T-helper 1 cell (primary cell): ENCODE measurements at regions not wholly inside any gene's neighbourhood (a gene's known extent, or its start where the extent isn't known, plus 50 kb on each side); places are given as distances from the start of the nearest gene placed in this dataset.

Source experiments
- DNase-seq, 5 donors: peaks; one replicate each; pipeline ENCODE4 v3.0.0-alpha.2; 2012 to 2020

DNA sequence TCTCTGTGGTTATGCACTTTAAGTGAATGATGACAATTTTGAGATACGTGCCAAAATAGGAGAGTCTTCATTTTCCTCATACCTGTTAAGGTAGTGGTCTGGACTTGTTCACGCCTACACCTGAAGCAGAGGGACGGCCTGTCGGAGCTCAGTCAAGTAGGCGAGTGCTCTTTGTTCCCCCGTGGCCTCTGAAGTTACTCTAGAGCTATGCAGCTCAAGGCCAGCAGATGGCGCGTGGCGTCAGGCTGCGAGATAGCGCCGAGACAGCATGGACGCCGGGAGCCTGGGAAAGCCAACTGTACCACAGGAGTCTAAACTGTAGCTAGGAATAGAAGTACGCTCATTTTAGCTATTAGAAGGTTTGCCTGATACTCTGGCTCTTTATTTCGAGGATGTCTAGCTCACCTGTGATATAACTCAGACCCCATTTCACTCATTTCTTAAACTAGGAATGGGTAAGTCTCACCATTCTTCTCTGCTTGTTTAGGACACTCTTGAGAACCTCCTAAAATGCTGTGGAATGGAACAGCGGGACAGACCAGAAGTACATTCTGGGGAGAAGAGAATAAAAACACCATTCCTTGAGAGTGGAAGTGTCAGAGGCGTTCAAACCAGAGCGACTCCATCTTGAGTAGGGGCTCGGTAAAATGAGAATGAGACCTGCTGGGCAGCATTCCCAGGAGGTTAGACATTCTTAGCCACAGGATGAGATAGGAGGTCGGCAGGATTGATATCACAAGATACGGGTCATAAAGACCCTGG is 267.4 kb upstream of the HMGA2 start:
- peak in 4 of 5 donors; percentile 13 to 42 (median 27) for DNase-seq

DNA sequence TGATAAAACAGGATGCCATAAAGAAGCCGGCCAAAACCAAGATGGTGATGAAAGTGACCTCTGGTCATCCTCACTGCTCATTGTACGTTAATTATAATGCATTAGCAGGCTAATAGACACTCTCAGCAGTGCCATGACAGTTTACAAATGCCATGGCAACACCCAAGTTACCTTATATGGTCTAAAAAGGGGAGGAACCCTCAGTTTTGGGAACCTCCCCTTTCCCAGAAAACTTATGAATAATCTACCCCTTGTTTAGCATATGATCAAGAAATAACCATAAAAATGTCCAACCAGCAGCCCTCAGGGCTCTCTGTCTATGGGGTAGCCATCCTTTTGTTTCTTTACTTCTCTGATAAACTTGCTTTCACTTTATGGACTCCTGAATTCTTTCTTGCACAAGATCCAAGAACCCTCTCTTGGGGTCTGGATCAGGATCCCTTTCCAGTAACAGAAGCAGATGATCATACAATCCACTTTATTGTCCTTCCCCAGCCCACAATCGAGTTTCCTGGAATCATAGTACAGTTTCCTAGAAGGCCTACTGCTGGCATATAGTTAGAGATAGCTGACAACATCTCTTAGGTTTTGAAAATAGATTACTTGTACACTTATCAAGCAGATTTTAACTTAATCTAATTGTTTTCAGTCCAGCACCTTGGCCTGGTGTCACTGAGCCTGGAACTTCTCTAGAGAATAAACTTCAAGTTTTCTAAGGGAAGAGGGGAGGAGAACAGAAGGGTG is 266.7 kb upstream of the HMGA2 start:
- DNase-seq, result no peak

DNA sequence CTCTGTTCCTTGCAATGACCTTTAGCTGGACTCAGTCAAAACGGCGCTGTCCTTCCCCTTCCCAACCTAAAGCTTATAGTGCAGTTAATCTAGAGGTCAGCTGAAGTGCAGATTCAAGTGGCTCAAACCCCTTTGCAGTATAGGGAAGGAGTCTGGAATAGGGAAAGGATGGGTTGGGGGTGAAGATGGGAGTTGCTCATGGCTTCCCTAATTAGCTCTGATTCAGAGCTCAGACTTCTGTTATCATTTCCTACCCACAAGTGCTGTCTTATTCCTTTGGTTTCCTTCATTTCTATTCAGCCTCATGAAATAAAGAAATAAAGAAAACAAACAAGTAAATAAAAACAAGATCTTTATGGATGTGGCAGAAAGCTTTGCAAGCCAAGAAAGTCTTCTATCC is 264.0 kb upstream of the HMGA2 start:
- no peak for DNase-seq

GRCh38 chr12:65561798-65562382 is 262.4 kb upstream of the HMGA2 start:
- no peak for DNase-seq

- DNase-seq, result no peak
Observed at GRCh38 chr12:65565601-65566560, 258.4 kb upstream of the HMGA2 start.

DNA sequence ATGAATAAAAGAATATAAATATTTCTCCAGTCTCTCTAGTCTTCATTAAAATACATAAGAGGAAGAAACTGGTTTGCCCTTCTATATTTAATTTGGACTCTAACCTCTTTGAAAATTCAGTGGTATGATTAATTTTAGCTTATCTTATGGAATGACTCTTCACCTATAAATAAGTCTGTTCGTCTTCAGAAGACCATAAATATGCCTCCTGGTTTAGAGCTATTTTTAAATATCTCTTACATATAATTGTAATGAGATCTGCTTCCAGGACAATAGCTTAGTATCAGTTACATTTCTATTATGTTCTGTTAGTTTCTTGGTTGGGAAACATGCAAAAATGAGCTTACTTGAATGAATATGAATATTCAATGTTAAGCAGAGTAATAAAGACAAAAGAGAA is 257.5 kb upstream of the HMGA2 start:
- no peak for DNase-seq

DNA sequence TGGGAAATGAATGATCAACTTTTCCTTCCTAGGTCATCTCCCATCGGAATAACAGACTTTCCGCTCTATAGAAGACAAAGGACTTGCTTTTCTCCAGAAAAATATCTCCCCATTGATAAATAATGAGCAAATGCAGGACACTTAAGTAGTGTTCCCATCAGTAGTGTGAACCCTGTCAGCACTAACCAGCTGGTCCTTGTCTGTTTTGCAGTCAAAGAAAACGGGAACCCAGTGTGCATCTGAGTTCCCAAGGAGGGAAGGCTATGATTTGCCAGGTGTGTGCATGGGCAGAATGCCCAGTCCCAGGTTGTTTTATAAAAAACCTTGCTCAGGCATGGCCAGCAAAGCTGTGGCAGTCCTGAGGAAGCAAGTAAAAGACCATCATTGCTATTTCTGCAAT is 256.5 kb upstream of the HMGA2 start:
- DNase-seq, result no peak

DNA sequence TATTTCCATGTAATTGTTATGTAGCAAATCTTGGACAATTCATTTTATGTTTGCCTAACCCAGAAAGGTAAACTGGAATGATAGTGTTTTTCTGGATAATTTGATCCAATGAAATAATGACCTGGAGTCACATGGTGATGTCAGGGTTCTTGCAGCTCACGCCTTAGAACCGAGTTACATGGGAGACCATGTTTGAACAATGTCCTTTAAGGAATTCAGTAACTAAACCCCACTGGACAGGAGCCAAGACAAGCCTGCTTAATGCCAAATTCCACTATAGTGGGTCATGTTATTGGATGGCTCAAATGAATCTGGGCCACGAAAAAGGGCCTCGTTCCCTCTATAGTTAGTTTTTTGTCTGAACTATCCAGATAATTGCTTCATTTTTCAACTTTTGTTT is 255.8 kb upstream of the HMGA2 start:
- DNase-seq, result no peak

DNA sequence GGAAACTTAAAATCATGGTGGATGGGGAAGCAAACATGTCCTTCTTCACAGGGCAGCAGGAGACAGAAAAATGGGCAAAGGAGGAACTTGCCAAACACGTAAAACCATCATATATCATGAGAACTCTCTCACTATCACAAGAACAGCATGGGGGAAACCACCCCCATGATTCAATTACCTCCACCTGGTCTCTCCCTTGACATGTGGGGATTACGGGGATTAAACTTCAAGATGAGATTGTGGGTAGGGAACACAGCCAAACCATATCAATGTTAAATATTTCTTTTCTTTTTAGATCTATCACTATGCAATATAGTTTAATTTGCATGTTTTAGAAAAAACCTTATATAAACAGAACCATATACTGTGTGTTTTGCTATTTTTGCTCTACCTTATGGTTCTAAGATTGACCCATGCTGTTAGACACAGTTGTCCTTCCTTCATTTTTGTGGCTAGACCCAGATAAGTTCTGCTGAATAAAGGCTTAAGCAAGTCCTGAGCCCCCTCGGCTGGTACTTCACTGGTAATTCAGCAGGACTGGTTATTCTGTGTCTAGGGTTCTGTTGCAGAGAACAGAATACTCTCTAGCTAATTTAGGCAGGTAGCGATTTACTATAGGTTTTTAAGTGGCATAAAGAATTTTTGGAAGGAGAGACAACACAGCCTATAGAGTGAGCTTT is 253.7 kb upstream of the HMGA2 start:
- DNase-seq, result no peak

- DNase-seq, result no peak
Observed at GRCh38 chr12:65574867-65575266, 249.4 kb upstream of the HMGA2 start.

- no peak for DNase-seq
Observed at GRCh38 chr12:65584016-65584415, 240.3 kb upstream of the HMGA2 start.

- no peak for DNase-seq
Observed at GRCh38 chr12:65585648-65586602, 238.4 kb upstream of the HMGA2 start.

- no peak for DNase-seq
Observed at GRCh38 chr12:65586796-65587195, 237.5 kb upstream of the HMGA2 start.

GRCh38 chr12:65590318-65590717 is 234.0 kb upstream of the HMGA2 start:
- DNase-seq, result no peak

DNA sequence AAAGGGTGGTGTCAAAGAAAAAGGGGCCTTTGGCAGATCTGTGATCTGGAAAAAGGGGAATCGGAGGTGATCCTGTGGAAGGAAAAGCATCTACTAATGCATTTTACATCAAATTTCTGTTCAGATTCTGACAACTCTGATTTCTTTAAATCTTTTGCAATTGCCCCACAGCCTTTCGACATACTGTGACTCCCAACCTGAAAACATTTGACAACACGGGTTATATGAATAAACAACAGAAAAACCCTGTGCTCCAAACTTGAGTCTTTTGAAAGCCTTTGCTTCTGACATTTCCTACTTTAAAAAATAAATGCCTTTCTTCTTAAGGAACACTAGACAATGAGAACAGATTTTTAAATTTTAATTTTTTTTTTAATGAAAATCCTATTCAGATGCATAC is 231.9 kb upstream of the HMGA2 start:
- DNase-seq, result no peak

- DNase-seq, result no peak
Observed at GRCh38 chr12:65593239-65593701, 231.0 kb upstream of the HMGA2 start.

GRCh38 chr12:65594409-65594808 is 229.9 kb upstream of the HMGA2 start:
- DNase-seq, result no peak

DNA sequence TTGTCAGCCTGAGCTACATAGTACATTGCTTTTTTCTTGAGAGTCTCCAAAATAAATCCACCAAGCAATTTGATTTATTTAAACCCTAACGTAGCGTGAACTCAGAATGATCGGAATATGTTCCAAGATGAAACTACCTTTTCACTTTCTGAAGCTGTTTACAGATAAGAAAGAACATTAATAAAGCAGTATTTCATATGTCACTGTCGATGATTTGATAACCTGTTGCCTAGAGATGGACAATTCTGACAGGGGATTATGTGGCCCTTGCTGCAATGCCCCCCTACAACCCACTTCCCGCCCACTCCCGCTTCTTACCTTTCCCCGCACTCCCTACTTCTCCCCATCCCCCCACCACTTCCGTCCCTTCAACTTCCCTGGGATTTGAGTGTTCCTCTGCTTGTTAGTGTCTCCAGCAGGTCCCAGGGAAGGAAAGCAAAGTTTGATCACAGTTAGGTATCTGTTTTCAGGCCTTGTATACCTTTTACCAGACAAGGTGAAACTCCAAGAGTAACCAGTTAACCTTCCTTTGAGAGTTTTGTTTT is 229.2 kb upstream of the HMGA2 start:
- DNase-seq, result no peak

DNA sequence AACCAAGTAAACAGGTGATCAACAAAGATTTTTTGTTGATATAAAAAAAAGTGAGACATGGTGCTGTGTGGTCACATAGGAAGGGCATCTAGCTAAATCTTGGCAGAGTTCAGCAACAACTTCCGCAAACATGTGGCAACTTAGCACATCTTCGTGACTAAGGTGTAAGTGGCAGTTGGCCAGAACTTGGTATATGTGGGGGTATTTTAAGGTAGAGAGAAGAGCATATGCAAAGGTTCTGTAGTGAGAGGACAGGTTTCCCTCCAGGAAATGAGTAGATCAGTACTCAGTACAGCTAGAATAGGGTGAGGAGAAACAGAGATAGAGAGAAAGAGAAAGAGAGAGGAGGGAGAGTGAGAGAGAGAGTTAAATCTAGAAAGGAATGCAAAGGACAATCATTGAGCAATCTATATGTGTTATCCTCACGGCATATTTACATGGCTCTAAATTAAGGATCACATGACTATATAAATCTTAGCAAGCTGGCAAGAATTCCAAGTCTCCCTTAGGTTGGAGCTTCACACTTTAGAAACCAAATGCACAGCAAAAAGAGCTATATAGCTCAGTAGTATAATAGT is 227.7 kb upstream of the HMGA2 start:
- no peak for DNase-seq

DNA sequence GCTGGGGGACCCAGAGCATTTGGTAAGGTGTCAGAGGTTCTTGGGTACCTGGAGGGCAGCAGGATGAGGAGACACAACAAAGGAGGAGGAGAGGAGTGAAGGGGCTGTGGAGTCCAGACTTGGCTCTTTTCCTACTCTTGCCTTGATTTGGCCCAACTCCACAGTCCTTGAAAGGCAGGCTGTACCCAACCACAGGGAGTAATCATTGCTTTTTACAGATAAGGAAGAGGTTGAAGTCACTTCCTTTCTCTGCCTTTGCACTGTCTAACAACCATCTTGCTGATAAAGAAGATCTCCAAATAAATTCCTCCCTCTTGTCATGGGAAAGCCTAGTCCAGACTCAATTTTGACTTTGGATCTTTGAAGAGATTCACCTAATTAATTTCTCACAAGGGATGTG is 226.8 kb upstream of the HMGA2 start:
- DNase-seq, result no peak
